Stimulated activated CD4-positive, alpha-beta T cell treated with anti-CD3 and anti-CD28 coated beads, Interleukin-4, amount 100 ng/mL, for 1 hour (primary cell): ENCODE measurements at regions not wholly inside any gene's neighbourhood (a gene's known extent, or its start where the extent isn't known, plus 50 kb on each side); places are given as distances from the start of the nearest gene placed in this dataset.
A peak's percentile ranks its signal among the peaks of the same experiment; 100 is the strongest.
"Not testable (repeated sequence)": the region's sequence is repeated elsewhere in the genome, so short reads cannot be mapped to it uniquely, and the experiment has no call there.

Experiments
- DNase-seq: peaks from one replicate; pipeline ENCODE4 v3.0.0-alpha.2; 2020

DNA sequence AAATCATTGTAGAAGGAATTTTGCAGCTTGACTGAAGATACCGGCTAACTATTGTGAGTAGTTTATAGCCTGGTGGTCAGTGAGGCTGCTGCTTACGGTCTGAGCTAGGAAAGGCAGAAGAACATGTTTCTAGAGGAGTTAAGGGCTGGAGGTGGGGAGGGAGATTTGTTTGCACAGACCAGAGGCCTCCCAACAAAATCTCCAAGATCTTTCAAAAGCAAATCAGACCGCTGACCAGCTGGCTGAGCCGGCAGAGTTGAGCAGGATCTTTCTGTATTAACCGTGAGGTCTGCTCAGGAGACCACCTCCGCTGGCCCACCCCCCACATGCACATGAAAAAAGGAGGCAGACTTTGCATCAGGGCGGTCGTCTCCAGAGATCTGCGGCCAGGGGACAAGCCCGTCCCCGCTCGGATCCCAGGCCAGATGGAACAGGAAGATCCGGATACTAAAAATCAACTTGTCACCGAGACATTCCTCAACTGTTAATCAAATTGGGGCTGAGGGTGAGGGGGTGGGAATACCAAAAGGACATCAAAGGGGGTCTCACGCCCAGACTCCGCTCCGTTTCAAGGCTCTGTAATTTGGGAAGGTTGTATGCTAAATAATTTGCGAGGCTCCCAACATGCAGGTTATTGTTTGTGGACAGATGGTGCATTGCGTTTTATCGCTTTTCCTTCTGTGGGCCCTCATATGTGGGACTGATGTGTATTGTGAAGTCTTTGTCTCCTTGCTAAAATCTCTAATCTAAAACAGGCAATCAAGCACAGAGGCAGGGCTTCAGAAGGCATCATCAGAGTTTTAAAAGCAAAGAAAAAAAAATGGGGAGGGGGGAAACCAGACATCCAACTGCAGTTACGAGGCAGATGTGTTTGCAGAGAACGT, 319.0 kb downstream of the ZNF536 start:
- no peak for DNase-seq

DNA sequence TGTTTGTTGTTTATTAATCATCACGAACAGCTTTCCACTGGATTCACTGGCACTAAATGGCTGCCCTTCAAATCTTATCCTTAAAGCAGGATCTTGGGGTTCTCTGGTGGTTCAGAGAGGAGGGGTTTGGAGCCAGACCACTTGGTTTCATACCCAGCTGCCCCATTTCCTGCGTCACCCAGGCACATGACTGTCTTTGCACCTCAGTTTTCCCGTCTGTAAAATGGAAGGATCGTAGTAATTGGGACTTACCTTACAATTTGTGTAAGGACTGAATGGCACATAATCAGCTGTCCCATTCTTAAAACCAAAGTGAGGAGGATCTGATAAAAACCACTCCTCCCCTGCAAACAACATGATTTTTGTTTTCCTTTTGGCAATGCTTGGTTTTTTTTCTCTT, 318.3 kb downstream of the ZNF536 start:
- no peak for DNase-seq

DNA sequence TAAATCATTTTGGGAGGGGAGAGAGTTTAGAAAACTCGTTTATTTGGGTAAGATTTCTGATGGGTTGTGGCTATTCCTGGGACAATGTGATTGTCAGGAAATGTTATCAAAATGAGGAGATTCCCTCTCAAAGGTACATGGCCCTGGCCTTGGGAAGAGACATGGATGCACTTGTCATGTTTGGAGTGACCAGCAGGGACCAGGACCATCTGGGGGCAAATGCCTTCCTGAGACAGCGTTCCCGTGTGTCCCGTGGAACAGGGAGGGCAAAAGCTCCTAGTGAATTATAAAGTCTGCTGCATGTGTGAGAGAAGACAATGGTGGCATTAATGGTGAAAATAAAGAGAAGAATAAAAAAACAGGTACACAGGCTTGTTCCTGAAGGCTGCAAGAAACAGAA, 317.3 kb downstream of the ZNF536 start:
- no peak for DNase-seq

DNA sequence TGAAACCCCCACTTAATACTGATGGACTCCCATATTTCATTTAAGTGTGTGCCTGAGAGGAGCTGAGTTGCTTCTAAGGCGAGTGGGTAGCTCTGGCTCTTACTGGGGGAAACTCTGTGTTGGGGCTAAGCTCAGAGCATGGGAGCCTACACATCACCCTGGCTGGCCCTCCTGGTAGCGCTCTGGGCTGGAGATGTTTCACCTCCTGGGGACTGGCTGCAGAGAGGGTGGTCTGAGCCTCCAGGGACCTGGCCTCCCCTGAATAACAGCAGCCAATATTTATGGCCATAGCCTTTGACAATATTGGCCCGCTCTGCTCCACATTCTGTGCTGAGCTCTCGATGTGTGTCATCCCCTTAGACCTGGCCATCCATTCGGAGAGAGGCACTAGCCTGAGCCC, 316.5 kb downstream of the ZNF536 start:
- no peak for DNase-seq

DNA sequence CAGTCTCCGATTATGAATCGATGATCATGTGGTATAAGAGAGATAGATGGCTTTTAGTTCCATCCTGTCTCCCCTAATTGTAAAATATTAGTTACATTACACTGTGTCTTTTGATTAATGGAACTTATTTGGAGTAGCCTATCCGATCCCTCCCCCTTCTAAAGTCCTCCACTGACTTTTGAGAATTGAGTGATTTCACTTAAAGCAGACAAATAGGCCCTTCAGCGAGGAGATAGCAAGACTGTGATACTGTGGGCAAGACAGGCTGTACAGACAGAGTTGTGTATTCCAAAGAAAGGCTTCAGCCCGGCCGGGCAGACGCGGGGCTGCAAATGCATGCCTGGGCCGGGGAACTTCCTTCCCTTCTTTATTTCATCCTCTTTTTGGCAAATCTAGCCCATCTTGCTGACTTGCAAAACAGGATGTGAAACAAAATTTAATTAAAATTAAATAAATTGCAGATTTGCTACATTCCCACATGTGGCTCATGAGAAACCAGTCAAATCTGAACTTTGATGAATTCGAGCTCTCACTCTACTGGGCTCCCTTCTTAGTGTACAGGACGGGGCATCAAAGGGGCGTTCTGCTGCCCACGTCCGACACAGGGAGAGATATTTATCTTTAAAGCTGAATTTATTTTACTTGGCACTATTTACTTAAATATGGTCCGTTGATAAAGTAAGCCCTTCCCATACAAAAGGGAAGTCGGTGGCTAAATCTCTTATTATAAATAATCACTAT, 314.8 kb downstream of the ZNF536 start:
- DNase-seq, result no peak

DNA sequence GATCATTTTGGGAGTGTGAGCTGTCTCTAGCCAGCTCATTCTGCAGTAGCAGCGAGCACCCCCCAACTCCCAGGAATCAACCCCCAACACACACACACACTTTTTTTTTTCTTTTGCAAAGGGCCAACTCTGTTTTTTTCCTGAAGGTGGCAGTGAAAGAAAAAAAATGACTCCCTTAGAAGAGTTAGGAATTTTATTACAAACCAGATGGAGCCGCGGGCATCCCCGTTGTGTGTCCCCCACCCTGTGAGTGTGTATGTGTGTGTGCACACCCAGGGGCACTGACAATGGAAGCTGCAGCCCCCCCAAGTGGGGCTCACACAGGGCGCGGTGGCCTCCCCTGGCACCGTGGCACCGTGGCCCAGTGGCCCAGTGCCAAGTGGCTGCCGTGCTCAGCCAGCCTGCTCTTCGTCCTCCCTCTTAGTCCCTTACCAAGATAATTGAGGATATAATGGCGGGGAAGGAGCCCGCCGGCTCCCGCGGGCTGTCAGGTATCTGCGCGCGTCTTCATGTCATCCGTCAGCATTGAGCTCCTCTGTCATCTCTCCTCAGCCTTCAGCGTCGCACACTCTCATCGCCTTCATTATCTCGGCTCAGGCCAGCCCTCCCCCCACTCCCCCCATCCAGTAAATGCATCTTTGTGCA, 314.1 kb downstream of the ZNF536 start:
- no peak for DNase-seq

DNA sequence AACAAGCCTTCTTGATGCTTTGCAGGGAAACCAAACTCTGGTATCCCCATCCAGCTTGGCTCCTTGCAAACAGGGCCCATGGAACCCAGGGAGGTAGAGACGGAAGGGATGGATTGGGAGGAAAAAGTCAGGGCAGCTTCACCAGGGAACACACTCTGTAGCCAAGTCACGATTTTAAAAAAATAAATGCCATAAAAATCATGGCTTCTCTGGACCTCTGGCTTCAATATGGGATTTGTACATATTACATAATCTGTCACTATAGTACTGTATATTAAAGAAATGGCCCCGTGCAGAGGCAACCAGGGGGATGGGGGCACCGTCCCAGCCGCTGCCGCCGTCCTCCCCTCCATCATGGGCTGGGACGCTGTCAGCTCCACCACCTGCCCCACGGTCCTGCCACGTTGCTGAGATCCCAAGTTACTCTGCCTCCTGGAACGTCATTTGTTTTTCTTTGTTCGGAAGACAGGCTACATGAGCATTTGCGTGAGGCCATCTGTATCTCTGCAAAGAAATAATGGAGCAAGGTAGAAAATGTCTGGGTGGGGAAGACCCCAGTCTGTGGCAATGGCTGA, 313.3 kb downstream of the ZNF536 start:
- no peak for DNase-seq

DNA sequence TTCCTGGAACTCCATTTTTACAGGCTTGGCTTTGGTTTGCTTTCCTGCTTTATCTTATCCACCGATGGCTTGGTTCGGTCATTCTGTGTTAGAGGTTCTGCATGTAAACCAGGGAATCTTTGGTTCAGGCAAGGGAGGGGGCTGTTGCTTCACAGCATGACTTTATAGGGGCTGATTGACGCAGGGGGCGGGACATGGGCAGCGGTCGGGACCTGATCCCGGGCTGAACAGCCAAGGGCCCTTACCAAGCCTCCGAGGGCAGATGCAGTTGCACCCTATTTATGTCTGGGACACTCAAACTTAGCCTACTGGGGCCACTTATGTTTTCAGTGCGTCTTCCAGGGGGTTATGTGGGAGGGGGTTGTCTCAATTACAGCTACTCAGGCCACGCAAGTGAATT, 312.4 kb downstream of the ZNF536 start:
- DNase-seq, result no peak

DNA sequence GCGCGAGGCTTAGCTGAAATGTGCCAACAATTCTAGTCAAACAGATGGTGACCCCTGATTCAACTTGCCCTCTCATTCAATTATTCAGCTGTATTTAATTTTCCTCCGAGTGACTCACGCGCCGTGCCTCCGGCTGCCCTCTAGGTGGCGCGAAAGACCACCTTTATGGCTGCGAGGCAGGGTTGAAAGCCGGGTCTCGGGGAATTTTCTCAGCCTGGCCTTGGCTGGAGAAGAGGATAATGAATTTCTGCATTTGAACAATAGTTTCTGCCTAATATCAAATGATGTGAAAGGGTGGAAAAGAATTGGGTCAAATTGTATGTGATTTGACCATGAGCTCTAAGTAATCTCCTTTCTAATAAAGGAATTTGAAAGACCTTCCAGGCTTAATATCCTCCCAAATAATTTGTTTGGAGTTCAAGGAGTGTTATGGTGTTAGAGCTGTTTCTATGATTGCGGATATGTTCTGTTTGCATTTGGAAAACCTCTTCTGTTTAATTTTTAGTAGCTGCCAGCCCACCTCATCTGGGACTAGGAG, 310.9 kb downstream of the ZNF536 start:
- peak; percentile 59 for DNase-seq

DNA sequence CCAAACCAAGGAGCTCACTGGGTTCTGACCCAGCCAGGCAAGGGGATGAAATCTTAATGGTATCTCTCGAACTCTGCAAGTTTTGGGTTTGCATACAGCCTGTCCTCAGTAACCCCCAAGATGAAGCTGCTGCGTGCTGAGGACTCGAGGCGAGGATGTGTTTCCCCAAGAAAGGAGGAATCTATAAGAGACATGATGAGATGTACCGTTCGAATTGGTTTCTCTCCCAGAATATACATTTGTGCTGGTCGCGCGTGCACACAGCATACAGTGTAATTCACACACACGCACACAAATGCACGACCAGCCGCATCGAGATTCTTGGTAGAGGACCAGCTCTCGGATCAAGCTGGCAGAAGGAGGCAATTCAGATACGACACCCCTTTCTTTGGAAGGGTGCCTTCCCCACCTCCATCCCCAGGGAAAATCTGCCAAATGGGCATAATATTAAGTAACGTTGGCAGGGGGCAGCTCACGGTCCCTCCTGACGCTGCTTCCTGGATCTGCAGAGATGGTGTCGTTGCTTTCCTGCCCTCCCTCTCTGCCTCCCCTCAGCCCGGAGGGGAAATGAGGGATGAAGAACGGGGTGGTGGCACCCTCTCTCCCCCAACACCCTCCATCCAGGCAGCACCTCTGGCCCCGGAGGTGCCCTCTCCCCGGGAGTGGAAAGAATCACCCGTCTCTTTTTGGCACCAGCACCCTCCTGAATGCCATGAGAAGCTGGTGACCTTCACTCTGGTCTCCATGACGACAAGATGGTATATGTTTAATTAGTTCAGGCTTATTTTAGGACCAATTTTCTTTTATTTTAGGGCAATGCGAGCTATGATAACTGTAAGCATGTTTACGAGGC, 310.2 kb downstream of the ZNF536 start:
- DNase-seq, result no peak

DNA sequence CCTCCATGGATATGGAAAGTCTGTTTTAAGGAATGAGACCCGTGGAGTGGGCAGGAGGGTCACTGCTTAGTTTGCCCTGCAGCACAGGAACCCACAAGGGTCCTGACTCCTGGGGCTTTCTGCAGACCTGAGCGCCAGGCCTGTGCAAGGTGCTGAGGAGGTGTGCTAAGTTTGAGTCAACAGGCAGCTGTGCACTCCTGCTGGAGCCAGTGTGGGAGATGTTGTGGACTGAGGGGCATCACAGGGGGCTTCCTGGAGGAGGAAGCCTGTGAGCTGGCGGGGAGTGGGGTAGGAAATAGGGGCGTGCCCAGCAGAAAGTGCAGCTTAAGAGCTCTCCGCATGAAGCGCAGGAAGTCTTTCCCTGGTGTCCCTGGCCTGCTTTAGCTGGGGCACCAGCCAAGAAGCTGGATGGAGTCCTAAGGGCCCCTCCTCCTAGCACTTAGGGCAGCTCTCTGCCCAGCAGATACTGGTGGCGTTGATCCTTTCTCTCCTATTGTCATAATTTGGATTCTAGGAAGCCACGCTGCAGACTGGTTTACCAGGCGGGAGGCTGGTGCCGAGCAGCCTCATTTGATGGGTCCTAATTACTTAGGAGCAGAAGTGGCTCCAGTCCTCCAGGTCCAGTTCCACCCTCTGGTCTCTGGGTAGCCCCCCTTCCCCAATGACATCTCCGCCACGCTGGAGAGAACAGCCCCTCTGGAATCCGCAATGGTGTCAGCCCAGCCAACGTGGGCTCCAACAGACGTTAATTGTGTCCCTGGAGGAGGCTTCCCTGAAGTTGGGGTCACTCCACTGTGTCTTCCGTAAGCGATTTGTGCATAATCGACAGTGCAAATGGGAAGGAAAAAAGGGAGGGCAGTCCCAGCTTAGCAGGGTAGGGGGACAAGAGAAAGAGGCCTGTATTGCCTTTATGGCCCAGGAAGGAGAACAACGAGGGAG, 309.2 kb downstream of the ZNF536 start:
- DNase-seq, result no peak

DNA sequence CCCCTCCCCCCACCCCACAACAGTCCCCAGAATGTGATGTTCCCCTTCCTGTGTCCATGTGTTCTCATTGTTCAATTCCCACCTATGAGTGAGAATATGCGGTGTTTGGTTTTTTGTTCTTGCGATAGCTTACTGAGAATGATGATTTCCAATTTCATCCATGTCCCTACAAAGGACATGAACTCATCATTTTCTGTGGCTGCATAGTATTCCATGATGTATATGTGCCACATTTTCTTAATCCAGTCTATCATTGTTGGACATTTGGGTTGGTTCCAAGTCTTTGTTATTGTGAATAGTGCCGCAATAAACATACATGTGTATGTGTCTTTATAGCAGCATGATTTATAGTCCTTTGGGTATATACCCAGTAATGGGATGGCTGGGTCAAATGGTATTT, 308.2 kb downstream of the ZNF536 start:
- DNase-seq, result not testable (repeated sequence)

DNA sequence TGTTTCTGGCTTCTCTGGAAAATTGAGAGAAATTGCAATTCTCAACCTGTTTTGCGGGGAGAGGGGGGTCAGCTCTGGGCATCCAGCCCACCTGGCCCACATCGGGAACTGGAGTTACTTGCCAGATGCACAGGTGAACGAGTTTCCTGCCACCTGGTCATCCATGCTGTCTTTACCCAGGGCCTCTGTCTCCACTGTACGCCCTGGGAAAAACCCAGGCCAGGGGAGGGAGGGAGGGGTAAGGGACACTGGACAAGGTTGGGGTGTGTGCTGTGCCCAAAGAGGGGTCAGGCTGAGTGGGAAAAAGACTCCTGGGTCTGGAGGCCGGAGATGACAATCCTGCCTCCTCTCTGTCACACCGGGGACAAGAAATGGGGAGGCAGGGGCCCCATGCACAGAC, 307.6 kb downstream of the ZNF536 start:
- no peak for DNase-seq

DNA sequence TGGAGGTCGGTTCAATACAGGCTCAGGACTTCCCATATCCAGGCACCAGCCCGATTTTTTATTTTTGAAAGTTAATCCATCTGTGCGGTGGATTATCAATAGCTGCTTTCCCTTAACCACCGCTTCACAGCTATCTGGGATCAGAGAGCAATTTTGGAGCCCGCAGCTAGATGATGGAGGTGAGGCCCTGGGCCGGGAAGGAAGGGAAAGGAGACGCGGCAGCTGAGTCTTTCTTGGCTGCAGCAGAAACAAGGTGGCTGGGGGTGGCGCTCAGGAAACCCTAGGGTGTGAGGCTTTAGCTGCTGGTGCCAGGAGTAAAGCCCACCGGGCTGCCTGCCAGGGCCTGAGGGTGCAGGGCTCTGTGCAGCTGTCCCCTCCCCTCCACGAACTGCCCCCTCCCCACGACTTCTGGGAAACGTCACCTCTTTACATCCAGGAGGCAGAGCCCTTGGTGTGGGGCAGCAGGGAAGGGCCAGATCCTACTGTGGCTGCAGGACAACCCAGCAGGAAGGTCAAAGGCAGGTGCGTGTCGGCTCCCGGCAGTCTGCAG, 307.0 kb downstream of the ZNF536 start:
- no peak for DNase-seq

DNA sequence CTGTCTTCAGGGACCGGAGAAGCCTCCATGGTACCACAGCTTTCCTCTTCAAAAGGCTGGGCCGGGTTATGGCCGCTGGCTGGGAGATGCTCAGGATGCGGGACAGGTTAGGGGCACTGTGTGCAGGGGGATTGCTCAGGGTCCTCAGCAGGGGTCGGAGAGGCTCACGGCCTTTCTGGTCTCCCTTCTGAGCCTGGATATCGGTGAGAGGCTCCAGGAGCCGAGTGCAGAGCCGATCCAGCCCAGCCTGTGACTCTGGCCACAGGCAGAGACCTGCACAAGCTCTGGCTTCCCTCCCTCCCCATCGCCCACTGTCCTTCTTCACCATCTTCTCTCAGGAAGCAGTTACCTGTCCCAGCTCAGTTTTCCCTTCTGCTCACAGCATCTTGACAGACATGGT, 306.0 kb downstream of the ZNF536 start:
- no peak for DNase-seq

DNA sequence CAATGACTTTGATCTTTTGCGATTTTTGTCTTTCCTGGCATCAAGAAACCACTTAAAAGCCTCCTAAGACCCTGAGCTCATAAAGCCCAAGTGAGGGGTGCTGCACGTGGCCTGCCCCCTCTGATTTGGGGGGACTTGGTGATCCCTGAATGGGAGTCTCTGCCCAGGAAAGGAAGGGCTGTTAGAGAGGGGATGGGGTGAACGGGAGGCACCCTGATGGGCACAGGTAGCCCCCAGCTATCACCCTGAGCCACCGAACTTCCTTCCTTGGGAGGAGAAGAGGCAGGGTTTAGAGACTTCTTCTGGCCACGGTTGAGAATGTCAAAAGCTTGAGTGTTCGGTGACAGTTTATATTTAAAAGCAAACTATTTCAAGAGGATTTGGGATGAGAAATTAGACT, 305.5 kb downstream of the ZNF536 start:
- no peak for DNase-seq

DNA sequence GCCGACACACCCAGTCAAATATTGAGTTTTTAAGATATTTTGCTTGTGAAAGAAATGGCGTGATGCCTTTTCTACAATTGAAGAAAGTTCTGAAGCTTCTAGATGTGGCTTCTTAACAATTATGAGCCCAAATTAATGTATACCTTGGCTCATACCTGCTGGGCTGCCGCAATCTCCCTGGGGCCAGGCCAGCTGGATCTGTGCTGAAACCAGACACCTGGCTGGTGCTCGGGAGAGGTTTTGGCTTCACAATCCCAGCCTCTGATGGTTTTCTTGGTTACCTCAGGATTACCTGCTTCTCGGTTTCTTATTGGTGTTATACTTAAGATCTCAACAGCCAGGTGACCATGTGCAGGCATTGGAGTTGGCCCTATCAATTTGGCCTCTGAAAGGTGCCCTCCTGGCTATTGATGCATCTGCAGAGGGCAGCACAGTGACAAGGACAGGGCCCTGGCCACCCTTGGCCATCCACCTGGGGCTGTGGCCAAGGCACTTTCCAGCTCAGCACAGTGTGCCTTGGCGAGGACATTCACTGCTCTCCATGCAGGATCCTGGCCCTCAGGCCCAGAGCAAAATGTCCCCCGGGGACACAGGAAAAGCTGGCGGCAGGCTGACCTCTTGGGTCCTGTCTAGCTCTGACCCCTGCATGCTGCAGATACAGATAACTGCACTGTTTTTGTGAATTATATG, 305.0 kb downstream of the ZNF536 start:
- no peak for DNase-seq

DNA sequence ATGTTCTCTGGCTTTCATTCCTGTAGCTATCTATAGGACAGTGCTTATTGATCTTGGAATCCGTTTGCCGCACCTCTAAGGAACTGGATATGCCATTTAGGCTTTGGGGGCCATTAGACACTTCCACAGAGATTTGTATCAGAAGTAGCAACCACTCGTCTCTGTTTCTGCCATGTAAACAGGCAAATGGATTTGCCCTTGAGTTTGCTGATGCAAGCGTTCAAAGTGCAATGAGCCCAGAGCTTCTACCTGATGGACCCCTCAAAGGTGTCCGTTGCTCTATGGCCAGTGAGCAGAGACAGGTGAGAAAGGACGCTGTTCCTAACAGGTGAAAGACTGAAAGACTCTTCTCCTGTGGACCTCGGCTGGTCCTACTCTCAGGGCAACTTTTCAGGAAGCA, 302.9 kb downstream of the ZNF536 start:
- no peak for DNase-seq

DNA sequence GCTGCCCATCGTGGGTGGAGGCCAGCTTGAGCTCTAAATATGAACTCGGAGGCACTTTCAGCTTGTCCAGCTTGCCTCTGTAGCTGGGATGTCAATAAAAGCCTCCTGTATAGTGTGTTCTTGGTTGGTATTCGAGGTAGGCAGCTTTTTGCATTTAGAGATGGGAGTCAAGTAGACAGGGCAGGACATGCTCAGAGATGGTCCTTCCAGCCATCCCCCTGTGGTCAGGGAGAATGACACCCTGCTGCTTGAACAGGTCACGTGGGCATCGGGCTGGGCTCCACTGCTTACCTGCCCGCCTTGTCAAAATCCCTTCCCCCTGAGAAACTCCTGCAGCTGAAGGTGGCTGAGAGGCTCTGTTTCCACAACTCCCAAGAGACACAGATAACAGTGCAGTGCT, 302.5 kb downstream of the ZNF536 start:
- no peak for DNase-seq

DNA sequence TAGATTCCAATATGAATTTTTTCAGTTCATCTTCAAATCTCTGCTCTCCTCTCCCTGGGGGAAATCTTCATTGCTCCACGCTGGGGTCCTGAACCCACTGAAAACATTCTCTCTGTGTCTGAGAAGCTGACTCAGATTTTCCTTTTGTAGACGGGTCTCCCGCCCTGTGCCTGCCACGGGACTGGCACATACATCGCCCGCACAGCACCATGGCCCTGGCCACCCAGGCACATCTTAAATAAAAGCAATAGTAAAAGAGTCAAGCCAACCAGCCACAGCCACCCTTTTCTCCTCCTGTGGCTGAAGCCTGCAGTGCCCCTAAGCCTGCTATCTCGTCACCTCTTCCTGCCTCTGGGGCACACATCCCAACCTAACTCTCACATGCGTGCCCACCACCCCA, 301.2 kb downstream of the ZNF536 start:
- DNase-seq, result no peak
